ENCODE measurements at regions not wholly inside any gene's neighbourhood (a gene's known extent, or its start where the extent isn't known, plus 50 kb on each side); places are given as distances from the start of the nearest gene placed in this dataset.

GRCh38 chr12:131586761-131587160 lies 124.1 kb upstream of the SFSWAP start:
- TF ChIP-seq CTCF (IDR thresholded peaks at IDR 0.05) (no peak), POLR2A (IDR thresholded peaks at IDR 0.05) (no peak)
